ENCODE measurements at regions not wholly inside any gene's neighbourhood (a gene's known extent, or its start where the extent isn't known, plus 50 kb on each side); places are given as distances from the start of the nearest gene placed in this dataset.

- Histone ChIP-seq H4K20me1 (ENCODE audit: insufficient read depth, low read length) (no peaks in the 10 kb centered on the region; the same call in 1 of the 2 replicates), H3K27ac (ENCODE audit: low read length) (no peak overlapping the region), H3K4me3 (ENCODE audit: low read depth in 1 of 2, low read length in 2 of 2) (no peak overlapping the region), H3K9ac (ENCODE audit: low read depth, low read length) (no peak overlapping the region), H2AFZ (ENCODE audit: low read depth, low read length) (no peak overlapping the region), H3K36me3 (ENCODE audit: insufficient read depth, low read length) (no peaks in the 10 kb centered on the region), H3K79me2 (ENCODE audit: insufficient read depth, low read length) (no peaks in the 10 kb centered on the region), H3K4me1 (ENCODE audit: insufficient read depth, low read length) (no peaks in the 10 kb centered on the region), H3K4me2 (ENCODE audit: insufficient read depth, low read length) (no peak overlapping the region), H3K9me3 (ENCODE audit: insufficient read depth, low read length, severe bottlenecking) (no peaks in the 10 kb centered on the region), H3K27me3 (ENCODE audit: insufficient read depth, low read length, poor library complexity) (peaks cover 7% of the 10 kb centered on the region)
- peak; percentile 76 for ATAC-seq (ENCODE audit: insufficient read depth, low read depth)
- TF ChIP-seq EZH2 (IDR thresholded peaks at IDR 0.05; ENCODE audit: borderline replicate concordance, low read depth, low read length, severe bottlenecking) = no peak
- TF ChIP-seq CTCF (IDR thresholded peaks at IDR 0.05; ENCODE audit: borderline replicate concordance, extremely low read depth, low read length, poor library complexity, severe bottlenecking) = peak; percentile 65
- peak; percentile 15 for DNase-seq
These were observed 53.1 kb upstream of the HMCN1 start for GRCh38 chr1:185681034-185681633.

GRCh38 chr1:185680453-185680852 is 53.7 kb upstream of the HMCN1 start:
- no peak for TF ChIP-seq EZH2 (IDR thresholded peaks at IDR 0.05; ENCODE audit: borderline replicate concordance, low read depth, low read length, severe bottlenecking)
- TF ChIP-seq CTCF (IDR thresholded peaks at IDR 0.05; ENCODE audit: borderline replicate concordance, extremely low read depth, low read length, poor library complexity, severe bottlenecking) = no peak
- no peaks in the 10 kb centered on the region for H3K4me1 ChIP-seq (ENCODE audit: insufficient read depth, low read length)
- no peaks in the 10 kb centered on the region; the same call in 1 of the 2 replicates for H4K20me1 ChIP-seq (ENCODE audit: insufficient read depth, low read length)
- peaks cover 7% of the 10 kb centered on the region for H3K27me3 ChIP-seq (ENCODE audit: insufficient read depth, low read length, poor library complexity)
- no peaks in the 10 kb centered on the region for H3K36me3 ChIP-seq (ENCODE audit: insufficient read depth, low read length)
- H3K4me2 ChIP-seq (ENCODE audit: insufficient read depth, low read length) = no peak overlapping the region
- no peak overlapping the region for H3K9ac ChIP-seq (ENCODE audit: low read depth, low read length)
- no peak overlapping the region for H2AFZ ChIP-seq (ENCODE audit: low read depth, low read length)
- no peak overlapping the region for H3K4me3 ChIP-seq (ENCODE audit: low read depth in 1 of 2, low read length in 2 of 2)
- ATAC-seq (ENCODE audit: insufficient read depth, low read depth) = no peak
- no peaks in the 10 kb centered on the region for H3K9me3 ChIP-seq (ENCODE audit: insufficient read depth, low read length, severe bottlenecking)
- no peaks in the 10 kb centered on the region for H3K79me2 ChIP-seq (ENCODE audit: insufficient read depth, low read length)
- H3K27ac ChIP-seq (ENCODE audit: low read length) = no peak overlapping the region
- DNase-seq = no peak

GRCh38 chr1:185679220-185679619 is 55.0 kb upstream of the HMCN1 start:
- Histone ChIP-seq H3K36me3 (ENCODE audit: insufficient read depth, low read length) (no peaks in the 10 kb centered on the region), H3K27ac (ENCODE audit: low read length) (no peak overlapping the region), H3K4me1 (ENCODE audit: insufficient read depth, low read length) (no peaks in the 10 kb centered on the region), H3K9ac (ENCODE audit: low read depth, low read length) (no peak overlapping the region), H2AFZ (ENCODE audit: low read depth, low read length) (no peak overlapping the region), H3K79me2 (ENCODE audit: insufficient read depth, low read length) (no peaks in the 10 kb centered on the region), H3K4me2 (ENCODE audit: insufficient read depth, low read length) (no peak overlapping the region), H3K9me3 (ENCODE audit: insufficient read depth, low read length, severe bottlenecking) (no peaks in the 10 kb centered on the region), H3K4me3 (ENCODE audit: low read depth in 1 of 2, low read length in 2 of 2) (no peak overlapping the region), H3K27me3 (ENCODE audit: insufficient read depth, low read length, poor library complexity) (peaks cover 6% of the 10 kb centered on the region), H4K20me1 (ENCODE audit: insufficient read depth, low read length) (no peaks in the 10 kb centered on the region; the same call in 1 of the 2 replicates)
- ATAC-seq (ENCODE audit: insufficient read depth, low read depth) (no peak), DNase-seq (no peak)
- no peak for TF ChIP-seq CTCF (IDR thresholded peaks at IDR 0.05; ENCODE audit: borderline replicate concordance, extremely low read depth, low read length, poor library complexity, severe bottlenecking)
- no peak for TF ChIP-seq EZH2 (IDR thresholded peaks at IDR 0.05; ENCODE audit: borderline replicate concordance, low read depth, low read length, severe bottlenecking)
